Ectodermal cell (in vitro differentiated cells): ENCODE measurements at regions not wholly inside any gene's neighbourhood (a gene's known extent, or its start where the extent isn't known, plus 50 kb on each side); places are given as distances from the start of the nearest gene placed in this dataset.

ENCODE experiments used
- H3K27ac ChIP-seq: 2 replicates; pipeline ENCODE4 v1.7.0; 2013; ENCODE audit warnings: mild to moderate bottlenecking, low read depth, low read length; ENCODE audit not compliant: insufficient read depth, poor library complexity, severe bottlenecking
- H3K27me3 ChIP-seq: 2 replicates; pipeline ENCODE4 v1.7.0; 2013; ENCODE audit warnings: mild to moderate bottlenecking, low read length; ENCODE audit not compliant: insufficient read depth, control insufficient read depth, poor library complexity, severe bottlenecking
- H3K36me3 ChIP-seq: one replicate; pipeline ENCODE4 v1.7.0; 2013; ENCODE audit warnings: low read length; ENCODE audit not compliant: control insufficient read depth, insufficient read depth
- H3K4me1 ChIP-seq: one replicate; pipeline ENCODE4 v1.7.0; 2013; ENCODE audit warnings: low read length; ENCODE audit not compliant: control insufficient read depth, insufficient read depth
- H3K4me3 ChIP-seq: 2 replicates; pipeline ENCODE4 v1.7.0; 2013; ENCODE audit warnings: low read depth, low read length, control low read depth; ENCODE audit not compliant: insufficient read depth
- H3K9me3 ChIP-seq: 2 replicates; pipeline ENCODE4 v1.7.0; 2013; ENCODE audit warnings: mild to moderate bottlenecking, low read length, moderate library complexity; ENCODE audit not compliant: control insufficient read depth
- WGBS, 2 experiments: methylation state at CpG; one replicate each; pipeline ENCODE4 v1.1.7; 2013; ENCODE audit warnings: missing lambda C conversion rate in 2 of 2; 5-methylcytosine and 5-hydroxymethylcytosine counted together

- WGBS, 2 experiments: 88 to 93% methylated on average over 1 of the region's 1 CpG
These were observed 760.3 kb upstream of the NRSN1 start for GRCh38 chr6:23365732-23366131.

DNA sequence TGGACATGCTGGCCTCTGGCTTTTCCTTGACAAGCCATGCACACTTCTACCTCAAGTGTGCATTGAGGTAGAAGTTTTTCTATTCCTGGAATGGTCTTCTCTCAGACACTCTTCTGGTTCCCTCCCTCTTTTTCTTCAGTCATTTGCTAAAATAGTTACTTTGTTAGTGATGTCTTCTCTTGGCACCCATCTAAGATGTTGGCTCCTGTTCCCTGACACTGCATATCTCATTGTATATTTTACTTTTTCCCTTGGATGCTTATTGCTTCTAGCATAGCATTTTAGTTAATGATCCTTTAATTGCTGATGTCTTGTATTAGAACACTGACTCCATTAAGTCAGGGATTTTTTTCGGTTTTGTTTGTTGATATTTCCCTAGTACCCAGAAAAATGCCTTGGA, 758.7 kb upstream of the NRSN1 start:
- no peaks in the 10 kb centered on the region for H3K9me3 ChIP-seq
- H3K4me3 ChIP-seq: no peak overlapping the region
- no peaks in the 10 kb centered on the region for H3K27me3 ChIP-seq
- WGBS, 2 experiments: 100% methylated on average over 1 of the region's 1 CpG; no CpG with 5 or more reads in 1 of the 2 experiments
- no peaks in the 10 kb centered on the region for H3K4me1 ChIP-seq
- no peaks in the 10 kb centered on the region for H3K36me3 ChIP-seq
- no peak overlapping the region for H3K27ac ChIP-seq

More at GRCh38 chr6:23365732-23366131, 760.3 kb upstream of the NRSN1 start:
- H3K4me1 ChIP-seq: no peaks in the 10 kb centered on the region
- H3K27me3 ChIP-seq: no peaks in the 10 kb centered on the region
- H3K9me3 ChIP-seq: no peaks in the 10 kb centered on the region
- H3K4me3 ChIP-seq: no peak overlapping the region
- H3K27ac ChIP-seq: no peak overlapping the region
- no peaks in the 10 kb centered on the region for H3K36me3 ChIP-seq

GRCh38 chr6:23368557-23368956, 757.5 kb upstream of the NRSN1 start:
- no peaks in the 10 kb centered on the region for H3K4me1 ChIP-seq
- no peak overlapping the region for H3K4me3 ChIP-seq
- H3K9me3 ChIP-seq: no peaks in the 10 kb centered on the region
- H3K36me3 ChIP-seq: no peaks in the 10 kb centered on the region
- WGBS, 2 experiments: 92% methylated on average over 1 of the region's 1 CpG; no CpG with 5 or more reads in 1 of the 2 experiments
- no peaks in the 10 kb centered on the region for H3K27me3 ChIP-seq
- H3K27ac ChIP-seq: no peak overlapping the region

DNA sequence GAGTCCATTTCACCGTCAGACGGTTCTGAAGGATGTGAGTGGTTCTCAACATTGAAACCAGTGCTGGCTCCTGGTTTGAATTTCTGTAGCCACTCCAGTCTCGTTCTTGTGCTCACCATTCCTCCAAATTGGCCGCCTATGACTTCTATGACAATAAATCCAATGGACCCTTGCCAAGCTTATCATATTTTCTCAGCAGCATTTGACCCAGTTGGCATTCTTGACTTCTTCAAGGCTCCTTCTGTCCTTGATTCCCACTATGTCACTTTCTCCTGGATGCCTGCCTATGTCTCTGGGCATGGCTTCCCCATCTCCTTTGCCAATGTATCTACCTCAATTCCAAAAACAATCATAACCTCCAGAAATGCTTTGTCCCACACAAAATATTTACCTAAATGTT, 756.0 kb upstream of the NRSN1 start:
- Histone ChIP-seq H3K4me3 (no peak overlapping the region), H3K4me1 (no peaks in the 10 kb centered on the region), H3K27me3 (no peaks in the 10 kb centered on the region), H3K36me3 (no peaks in the 10 kb centered on the region), H3K27ac (no peak overlapping the region), H3K9me3 (no peaks in the 10 kb centered on the region)
- WGBS, 2 experiments: 92 to 96% methylated on average over 4 of the region's 4 CpGs

- no peaks in the 10 kb centered on the region for H3K27me3 ChIP-seq
- no peak overlapping the region for H3K27ac ChIP-seq
- H3K4me3 ChIP-seq: no peak overlapping the region
- no peaks in the 10 kb centered on the region for H3K36me3 ChIP-seq
- 83 to 88% methylated on average over 2 to 4 of the region's 4 CpGs for WGBS, 2 experiments
- no peaks in the 10 kb centered on the region for H3K4me1 ChIP-seq
- no peaks in the 10 kb centered on the region for H3K9me3 ChIP-seq
These were observed 754.7 kb upstream of the NRSN1 start for GRCh38 chr6:23371132-23371915.

DNA sequence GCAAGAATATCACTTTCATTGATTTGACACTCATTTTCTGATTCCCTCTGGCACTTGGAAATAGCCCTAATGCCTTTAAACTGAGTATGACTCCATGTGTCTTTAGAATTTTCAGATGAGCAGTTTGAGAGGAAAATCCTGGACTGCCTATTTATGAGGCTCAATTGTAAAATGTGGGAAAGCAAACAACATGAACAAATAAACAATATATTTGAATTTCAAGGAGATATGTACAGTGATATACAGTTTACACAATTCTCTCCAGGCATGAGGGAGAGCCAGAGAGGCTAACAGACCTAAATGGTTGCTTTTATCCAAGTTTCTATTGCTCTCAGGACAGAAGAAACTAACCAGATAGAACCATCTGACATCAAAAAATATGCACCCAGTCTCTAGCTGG, 748.2 kb upstream of the NRSN1 start:
- Histone ChIP-seq H3K27ac (no peak overlapping the region), H3K27me3 (no peaks in the 10 kb centered on the region), H3K4me3 (no peak overlapping the region), H3K36me3 (no peaks in the 10 kb centered on the region), H3K9me3 (no peaks in the 10 kb centered on the region), H3K4me1 (no peaks in the 10 kb centered on the region)

- Histone ChIP-seq H3K4me1 (no peaks in the 10 kb centered on the region), H3K27ac (no peak overlapping the region), H3K27me3 (no peaks in the 10 kb centered on the region), H3K9me3 (no peaks in the 10 kb centered on the region), H3K4me3 (no peak overlapping the region), H3K36me3 (no peaks in the 10 kb centered on the region)
- 94 to 97% methylated on average over 3 of the region's 3 CpGs for WGBS, 2 experiments
These were observed 745.5 kb upstream of the NRSN1 start for GRCh38 chr6:23380465-23380864.

GRCh38 chr6:23388086-23388783, 737.8 kb upstream of the NRSN1 start:
- H3K27ac ChIP-seq: no peak overlapping the region
- H3K4me3 ChIP-seq: no peak overlapping the region
- H3K27me3 ChIP-seq: no peaks in the 10 kb centered on the region
- H3K9me3 ChIP-seq: no peaks in the 10 kb centered on the region
- WGBS, 2 experiments: 91 to 92% methylated on average over 10 to 11 of the region's 11 CpGs
- H3K4me1 ChIP-seq: no peaks in the 10 kb centered on the region
- H3K36me3 ChIP-seq: no peaks in the 10 kb centered on the region

DNA sequence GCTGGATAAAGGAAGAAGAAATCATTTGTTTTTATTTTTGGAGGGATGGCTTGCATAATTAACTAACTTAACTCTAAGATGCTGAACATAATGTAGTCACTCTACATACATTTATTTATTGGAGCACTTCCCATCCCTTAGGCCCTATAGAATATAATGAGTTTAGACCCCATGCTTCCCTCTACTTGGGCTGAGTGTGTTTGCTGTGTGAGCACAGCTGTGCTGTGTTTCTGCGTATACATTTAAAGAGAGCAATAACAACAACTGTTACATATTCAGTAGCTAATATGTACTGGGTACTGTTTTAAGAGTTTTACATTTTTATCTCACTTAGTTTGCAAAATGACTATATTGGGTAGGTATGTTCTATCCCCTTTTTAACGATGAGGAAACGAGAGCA, 736.6 kb upstream of the NRSN1 start:
- WGBS, 2 experiments: 88 to 93% methylated on average over 2 to 3 of the region's 3 CpGs

GRCh38 chr6:23390221-23390620, 735.8 kb upstream of the NRSN1 start:
- no peaks in the 10 kb centered on the region for H3K4me1 ChIP-seq
- no peaks in the 10 kb centered on the region for H3K9me3 ChIP-seq
- no peaks in the 10 kb centered on the region for H3K36me3 ChIP-seq
- H3K4me3 ChIP-seq: no peak overlapping the region
- H3K27me3 ChIP-seq: no peaks in the 10 kb centered on the region
- 85 to 90% methylated on average over 2 of the region's 2 CpGs for WGBS, 2 experiments
- no peak overlapping the region for H3K27ac ChIP-seq

More for the DNA sequence above, 736.6 kb upstream of the NRSN1 start:
- Histone ChIP-seq H3K27me3 (no peaks in the 10 kb centered on the region), H3K4me1 (no peaks in the 10 kb centered on the region), H3K4me3 (no peak overlapping the region), H3K9me3 (no peaks in the 10 kb centered on the region), H3K36me3 (no peaks in the 10 kb centered on the region), H3K27ac (no peak overlapping the region)
